ENCODE measurements at regions not wholly inside any gene's neighbourhood (a gene's known extent, or its start where the extent isn't known, plus 50 kb on each side); places are given as distances from the start of the nearest gene placed in this dataset.

- TF ChIP-seq ATF3 (IDR thresholded peaks at IDR 0.05) = no peak
- no peak for TF ChIP-seq MAX (IDR thresholded peaks at IDR 0.05)
- TF ChIP-seq YY1 (IDR thresholded peaks at IDR 0.05) = no peak
- no peak for TF ChIP-seq CTCF (IDR thresholded peaks at IDR 0.05; ENCODE audit: low read depth, low read length, missing input control)
- no peak for TF ChIP-seq GABPA (IDR thresholded peaks at IDR 0.05 in 1 of 2, conservative IDR thresholded peaks at IDR 0.05 in 1 of 2)
- TF ChIP-seq TAF1 (conservative IDR thresholded peaks at IDR 0.05) = no peak
- no peak for TF ChIP-seq RAD21 (IDR thresholded peaks at IDR 0.05)
- TF ChIP-seq REST (IDR thresholded peaks at IDR 0.05) = no peak
- TF ChIP-seq JUND (IDR thresholded peaks at IDR 0.05) = no peak
- TF ChIP-seq EGR1 (IDR thresholded peaks at IDR 0.05; ENCODE audit: low read depth in 2 of 2) = no peak
- no peak for TF ChIP-seq HNF4G (IDR thresholded peaks at IDR 0.05)
These were observed 2021.1 kb upstream of the CELF4 start for GRCh38 chr18:39586741-39587140.

All from liver (tissue), 3 donors.